ENCODE measurements at regions not wholly inside any gene's neighbourhood (a gene's known extent, or its start where the extent isn't known, plus 50 kb on each side); places are given as distances from the start of the nearest gene placed in this dataset.

DNA sequence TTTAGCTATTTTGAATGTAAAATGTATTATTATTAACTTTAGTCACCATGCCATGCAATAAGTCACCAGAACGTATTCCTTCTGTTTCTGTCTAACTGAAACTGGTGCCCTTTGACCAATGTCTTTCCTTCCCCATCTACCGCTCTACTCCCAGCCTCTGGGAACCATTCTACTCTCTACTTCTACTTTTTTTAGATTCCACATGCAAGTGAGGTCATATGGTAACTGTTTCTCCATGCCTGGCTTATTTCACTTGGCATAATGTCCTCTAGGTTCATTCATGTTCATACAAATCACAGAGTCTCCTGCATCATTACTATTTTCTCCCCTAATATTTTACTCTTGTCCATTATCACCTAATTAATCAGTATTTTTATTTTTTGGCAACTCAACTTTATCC lies 160.1 kb downstream of the TMX1 start:
- DNase-seq: no peak

GRCh38 chr14:51401272-51401671 lies 161.2 kb downstream of the TMX1 start:
- no peak for DNase-seq

DNA sequence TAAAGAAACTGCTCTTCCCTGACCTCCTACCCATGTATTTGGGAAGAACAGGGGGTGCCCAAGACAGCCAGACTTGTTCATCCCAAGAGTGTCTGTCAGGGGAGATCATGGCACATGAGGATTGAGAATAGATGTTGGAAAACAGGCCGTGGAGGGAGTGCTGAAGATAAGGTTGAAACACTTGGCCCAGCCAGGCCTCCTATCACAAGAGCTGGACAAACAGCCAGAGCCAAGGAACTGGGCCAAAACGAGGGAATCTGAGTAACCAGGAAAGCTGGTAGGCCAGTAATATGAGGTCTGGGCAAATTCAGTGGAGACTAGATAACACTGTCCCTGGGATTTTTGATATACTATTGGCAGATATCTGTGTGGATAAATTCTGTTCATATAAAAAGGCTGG lies 161.7 kb downstream of the TMX1 start:
- DNase-seq: no peak

GRCh38 chr14:51410897-51411296 lies 170.8 kb downstream of the TMX1 start:
- DNase-seq: no peak

GRCh38 chr14:51419685-51420084 lies 179.6 kb downstream of the TMX1 start:
- DNase-seq: peak; percentile 70

- DNase-seq: no peak
These were observed 182.7 kb downstream of the TMX1 start for GRCh38 chr14:51422704-51423103.

- no peak for DNase-seq
These were observed 184.0 kb downstream of the TMX1 start for GRCh38 chr14:51424041-51424440.

DNA sequence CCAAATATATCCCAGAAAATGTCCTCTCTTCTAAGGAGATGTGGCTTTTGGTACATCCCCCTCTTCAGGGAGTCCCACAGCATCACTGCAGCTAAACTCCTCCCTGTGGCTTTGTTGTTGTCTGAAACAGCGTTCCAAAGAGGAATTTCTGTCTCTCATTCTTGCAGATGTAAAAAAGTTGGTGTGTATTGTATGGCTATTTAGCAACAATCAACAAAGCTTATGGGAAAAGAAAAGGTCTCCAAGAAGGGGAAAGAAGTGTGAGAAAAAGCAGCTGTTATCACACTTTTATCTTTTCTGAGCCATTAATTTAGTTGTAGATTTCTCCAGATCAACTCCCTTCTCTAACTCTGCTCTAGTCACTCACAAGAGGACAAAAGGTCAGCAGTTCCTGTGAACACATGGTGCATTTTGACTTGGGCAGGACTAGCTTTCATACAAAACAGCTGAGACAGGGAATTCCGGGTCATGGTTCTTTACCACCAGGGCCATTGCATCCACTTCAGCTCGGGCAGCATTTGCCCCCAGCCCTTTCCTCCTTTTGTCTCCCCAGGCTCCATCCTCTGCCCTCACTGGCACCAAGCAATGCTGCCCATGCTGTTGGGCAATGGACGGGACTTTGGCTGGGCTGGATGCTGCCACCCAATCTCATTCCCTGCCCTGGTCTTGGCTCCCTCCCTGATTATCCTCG lies 184.7 kb downstream of the TMX1 start:
- DNase-seq: no peak

GRCh38 chr14:51428981-51429380 lies 188.9 kb downstream of the TMX1 start:
- no peak for DNase-seq

GRCh38 chr14:51430079-51430478 lies 190.0 kb downstream of the TMX1 start:
- no peak for DNase-seq

- no peak for DNase-seq
These were observed 190.6 kb downstream of the TMX1 start for GRCh38 chr14:51430633-51431032.

DNA sequence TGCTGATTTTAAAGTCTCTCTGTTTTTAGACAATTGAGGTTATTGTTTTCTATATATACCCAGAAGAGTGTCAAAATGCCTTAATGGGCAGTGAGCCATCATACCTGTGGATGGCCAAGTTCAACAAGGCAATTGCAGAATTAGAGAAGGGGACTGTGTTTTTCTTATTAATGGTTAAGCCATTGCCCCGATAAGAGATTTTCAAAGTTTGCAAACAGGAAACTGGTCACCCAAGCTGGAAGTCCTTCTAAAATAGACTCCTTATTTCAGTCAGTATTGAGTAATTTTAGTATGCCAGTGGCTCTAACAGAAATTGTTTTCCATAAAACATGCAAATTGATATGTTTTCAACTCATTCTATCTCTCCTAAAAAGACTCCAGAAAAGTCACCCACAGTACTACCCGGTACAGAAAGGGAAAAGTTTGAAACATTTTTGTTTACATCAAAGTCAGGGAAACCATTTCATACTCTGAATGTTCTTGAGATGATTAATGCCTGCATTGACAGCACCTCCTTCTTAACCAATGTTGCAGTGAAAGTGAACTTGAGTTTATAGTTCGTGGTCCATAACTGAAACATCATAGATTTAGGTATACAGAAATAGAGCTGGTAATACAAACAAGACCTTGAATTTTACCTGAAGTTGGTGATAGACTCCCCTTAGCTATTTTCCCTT lies 191.1 kb downstream of the TMX1 start:
- no peak for DNase-seq

GRCh38 chr14:51431741-51432140 lies 191.7 kb downstream of the TMX1 start:
- no peak for DNase-seq

- DNase-seq: no peak
These were observed 192.4 kb downstream of the TMX1 start for GRCh38 chr14:51432302-51432948.

DNA sequence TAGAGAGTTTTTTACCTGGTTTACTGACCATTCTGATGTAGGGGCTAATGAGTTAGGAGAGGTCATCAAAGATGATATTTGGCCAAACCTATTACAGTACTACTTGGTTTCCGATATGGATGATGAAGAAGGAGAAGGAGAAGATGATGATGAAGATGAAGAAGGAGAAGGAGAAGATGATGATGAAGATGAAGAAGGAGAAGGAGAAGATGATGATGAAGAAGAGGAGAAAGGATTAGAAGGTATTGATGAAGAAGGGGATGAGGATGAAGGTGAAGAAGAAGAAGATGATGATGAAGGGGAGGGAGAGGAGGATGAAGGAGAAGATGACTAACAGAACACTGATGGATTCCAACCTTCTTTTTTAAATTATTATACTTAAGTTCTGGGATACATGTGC lies 196.6 kb downstream of the TMX1 start:
- no peak for DNase-seq

GRCh38 chr14:51439896-51440295 lies 199.8 kb downstream of the TMX1 start:
- no peak for DNase-seq

GRCh38 chr14:51441001-51441400 lies 201.0 kb downstream of the TMX1 start:
- DNase-seq: no peak

DNA sequence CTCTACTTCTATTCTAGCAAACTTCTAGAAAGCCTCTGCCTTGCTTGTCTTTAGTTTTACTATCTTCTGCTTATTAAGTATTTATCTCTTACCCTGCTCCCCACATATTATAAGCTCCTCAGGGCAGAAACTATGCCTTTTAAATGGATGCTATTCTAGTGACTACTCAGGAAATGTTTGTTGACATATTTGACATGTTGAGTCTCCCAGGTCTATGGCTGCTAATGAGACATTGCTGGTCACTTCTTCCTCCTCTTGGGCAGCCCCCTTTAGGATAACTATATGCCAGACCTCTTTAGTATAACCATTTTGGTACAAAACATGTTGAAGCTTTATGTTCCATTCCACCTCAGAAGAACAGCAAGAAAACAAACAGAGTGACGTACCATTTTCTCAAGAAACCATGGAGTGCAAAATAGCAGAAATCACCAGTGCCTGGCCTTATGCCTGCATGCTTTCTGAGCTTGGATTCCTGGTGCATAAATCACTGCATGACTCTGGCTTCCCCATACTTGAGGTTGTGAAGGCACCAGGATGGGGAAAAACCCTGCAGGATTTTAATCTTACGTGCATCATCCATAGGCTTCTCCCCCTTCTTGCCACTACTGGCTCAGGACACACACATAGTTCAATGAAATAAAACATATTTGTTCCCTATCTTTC lies 202.6 kb downstream of the TMX1 start:
- no peak for DNase-seq

GRCh38 chr14:51443195-51444018 lies 203.4 kb downstream of the TMX1 start:
- DNase-seq: no peak

- no peak for DNase-seq
These were observed 204.4 kb downstream of the TMX1 start for GRCh38 chr14:51444353-51445000.

DNA sequence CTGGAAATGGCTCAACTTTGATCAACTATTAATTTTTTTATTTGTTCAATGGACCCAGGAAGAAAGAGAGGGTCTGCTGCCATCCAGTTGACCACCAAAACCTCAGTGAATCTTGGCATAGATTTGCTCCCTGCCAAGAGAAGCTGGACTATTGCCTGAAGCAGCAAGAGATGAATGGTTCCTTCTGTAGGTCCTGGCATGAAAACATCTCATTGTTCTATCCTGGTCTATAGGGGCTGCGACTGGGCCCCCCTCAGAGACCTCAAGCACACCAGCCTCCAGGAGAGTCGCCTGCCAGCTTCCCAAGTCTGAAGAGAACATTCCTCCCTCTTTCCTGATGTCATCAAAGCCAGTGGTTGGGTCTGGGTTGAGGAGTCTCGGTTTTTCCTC lies 204.9 kb downstream of the TMX1 start:
- no peak for DNase-seq

DNA sequence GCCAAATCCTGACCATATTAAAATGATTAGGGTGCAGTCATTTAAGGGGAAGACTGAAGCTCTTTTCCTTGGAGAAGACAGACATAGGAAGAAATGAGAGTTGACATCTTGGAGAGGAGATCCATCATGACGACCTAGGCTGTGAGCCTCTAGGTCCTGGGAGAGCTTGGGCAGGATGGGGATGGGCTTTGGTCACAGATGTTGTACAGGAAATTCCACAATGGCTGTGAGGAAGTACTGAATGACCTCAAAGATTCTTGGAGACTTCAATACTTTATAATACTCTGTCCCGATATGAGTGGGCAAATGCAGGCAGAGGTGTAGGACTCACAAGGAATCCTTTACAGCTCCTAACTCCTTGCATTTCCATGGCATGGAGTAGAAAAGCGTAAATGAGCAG lies 204.9 kb upstream of the FRMD6 start:
- DNase-seq: no peak
